HG02759 (cell line): ENCODE measurements at regions not wholly inside any gene's neighbourhood (a gene's known extent, or its start where the extent isn't known, plus 50 kb on each side); places are given as distances from the start of the nearest gene placed in this dataset.

Experiments
- ATAC-seq: cut with Tn5 transposase; IDR thresholded peaks from one replicate; pipeline ENCODE4 v1.9.1; 2021; ENCODE audit warnings: mild to moderate bottlenecking, moderate library complexity; ENCODE audit not compliant: unreplicated experiment

- no peak for ATAC-seq
Observed at GRCh38 chr5:15027764-15028163, 156.2 kb upstream of the ANKH start.

- ATAC-seq, result no peak
Observed at GRCh38 chr5:15026944-15027343, 155.4 kb upstream of the ANKH start.

GRCh38 chr5:15026011-15026893, 154.7 kb upstream of the ANKH start:
- no peak for ATAC-seq

- ATAC-seq, result no peak
Observed at GRCh38 chr5:15023846-15024245, 152.3 kb upstream of the ANKH start.

- no peak for ATAC-seq
Observed at GRCh38 chr5:15023266-15023665, 151.7 kb upstream of the ANKH start.

- ATAC-seq, result no peak
Observed at GRCh38 chr5:15021266-15022046, 149.9 kb upstream of the ANKH start.

GRCh38 chr5:15020736-15021135, 149.2 kb upstream of the ANKH start:
- no peak for ATAC-seq

GRCh38 chr5:15014809-15015208, 143.2 kb upstream of the ANKH start:
- ATAC-seq, result no peak

- ATAC-seq, result peak; percentile 71
Observed at GRCh38 chr5:15013654-15014463, 142.3 kb upstream of the ANKH start.

- no peak for ATAC-seq
Observed at GRCh38 chr5:15012061-15012460, 140.5 kb upstream of the ANKH start.

GRCh38 chr5:15010936-15011335, 139.4 kb upstream of the ANKH start:
- no peak for ATAC-seq

GRCh38 chr5:15009420-15009819, 137.8 kb upstream of the ANKH start:
- no peak for ATAC-seq

- no peak for ATAC-seq
Observed at GRCh38 chr5:15008921-15009320, 137.3 kb upstream of the ANKH start.

- no peak for ATAC-seq
Observed at GRCh38 chr5:15008476-15008875, 136.9 kb upstream of the ANKH start.

- ATAC-seq, result no peak
Observed at GRCh38 chr5:15007646-15008045, 136.1 kb upstream of the ANKH start.

GRCh38 chr5:15004506-15004905, 132.9 kb upstream of the ANKH start:
- no peak for ATAC-seq

GRCh38 chr5:15003511-15003920, 131.9 kb upstream of the ANKH start:
- peak; percentile 98 for ATAC-seq

GRCh38 chr5:15002791-15003190, 131.2 kb upstream of the ANKH start:
- no peak for ATAC-seq

GRCh38 chr5:15002173-15002572, 130.6 kb upstream of the ANKH start:
- ATAC-seq, result no peak

- no peak for ATAC-seq
Observed at GRCh38 chr5:15001517-15001916, 129.9 kb upstream of the ANKH start.

- ATAC-seq, result no peak
Observed at GRCh38 chr5:14998491-14998890, 126.9 kb upstream of the ANKH start.
